Nephron (organoid): ENCODE measurements at regions not wholly inside any gene's neighbourhood (a gene's known extent, or its start where the extent isn't known, plus 50 kb on each side); places are given as distances from the start of the nearest gene placed in this dataset.

Experiments
- H3K27ac Mint-ChIP-seq, 3 experiments: 2 replicates each; pipeline ENCODE4 v1.8.0; 2020; ENCODE audit warnings: mixed read lengths in 3 of 3, mild to moderate bottlenecking in 2 of 3, moderate library complexity in 1 of 3
- H3K27me3 Mint-ChIP-seq: 2 replicates; pipeline ENCODE4 v1.8.0; 2021; ENCODE audit warnings: low read depth, mild to moderate bottlenecking, moderate library complexity, mixed read lengths
- H3K36me3 Mint-ChIP-seq: 2 replicates; pipeline ENCODE4 v1.8.0; 2020; ENCODE audit warnings: low read depth, mixed read lengths
- H3K4me1 Mint-ChIP-seq: 2 replicates; pipeline ENCODE4 v1.8.0; 2020; ENCODE audit warnings: mixed read lengths
- H3K4me3 Mint-ChIP-seq, 3 experiments: 2 replicates each; pipeline ENCODE4 v1.8.0; 2020; ENCODE audit warnings: mild to moderate bottlenecking in 3 of 3, mixed read lengths in 3 of 3, moderate library complexity in 2 of 3
- H3K9me3 Mint-ChIP-seq: 2 replicates; pipeline ENCODE4 v1.8.0; 2020; ENCODE audit warnings: mixed read lengths
- CTCF ChIP-seq, 3 experiments: fragments of 200-600 bp; sonication (generic); IDR thresholded peaks; one replicate each; pipeline ENCODE4 v1.5.0; 2021; ENCODE audit warnings: antibody characterized with exemption in 3 of 3; ENCODE audit not compliant: unreplicated experiment in 3 of 3

- H3K27ac Mint-ChIP-seq = peak overlapping the region in 1 of 3 experiments; percentile 15
- peaks cover 6% of the 10 kb centered on the region for H3K4me1 Mint-ChIP-seq
- peaks cover 2% of the 10 kb centered on the region for H3K27me3 Mint-ChIP-seq
- H3K9me3 Mint-ChIP-seq = no peaks in the 10 kb centered on the region
- no peaks in the 10 kb centered on the region for H3K36me3 Mint-ChIP-seq
- no peak overlapping the region for H3K4me3 Mint-ChIP-seq
- TF ChIP-seq CTCF (IDR thresholded peaks at IDR 0.05; ENCODE audit: unreplicated experiment in 3 of 3) = no peak
Observed at GRCh38 chr11:95307286-95307685, 76.3 kb upstream of the SESN3 start.

- Mint-ChIP-seq H3K4me3 (no peak overlapping the region), H3K36me3 (no peaks in the 10 kb centered on the region), H3K27me3 (peaks cover 4% of the 10 kb centered on the region), H3K9me3 (no peaks in the 10 kb centered on the region), H3K4me1 (peaks cover 6% of the 10 kb centered on the region), H3K27ac (no peak overlapping the region)
- TF ChIP-seq CTCF (IDR thresholded peaks at IDR 0.05; ENCODE audit: unreplicated experiment in 3 of 3) = no peak
Observed at GRCh38 chr11:95306801-95307200, 75.8 kb upstream of the SESN3 start.

- no peak overlapping the region for H3K4me3 Mint-ChIP-seq
- peak overlapping the region in 1 of 3 experiments; percentile 68 for H3K27ac Mint-ChIP-seq
- no peaks in the 10 kb centered on the region for H3K9me3 Mint-ChIP-seq
- no peak for TF ChIP-seq CTCF (IDR thresholded peaks at IDR 0.05; ENCODE audit: unreplicated experiment in 3 of 3)
- peaks cover 4% of the 10 kb centered on the region for H3K27me3 Mint-ChIP-seq
- H3K4me1 Mint-ChIP-seq = peaks cover 6% of the 10 kb centered on the region
- H3K36me3 Mint-ChIP-seq = no peaks in the 10 kb centered on the region
Observed at GRCh38 chr11:95306123-95306522, 75.1 kb upstream of the SESN3 start.

- no peak for TF ChIP-seq CTCF (IDR thresholded peaks at IDR 0.05; ENCODE audit: unreplicated experiment in 3 of 3)
- H3K27ac Mint-ChIP-seq = peak overlapping the region in 1 of 3 experiments; percentile 68
- no peak overlapping the region for H3K4me3 Mint-ChIP-seq
- H3K4me1 Mint-ChIP-seq = peaks cover 9% of the 10 kb centered on the region
- H3K9me3 Mint-ChIP-seq = no peaks in the 10 kb centered on the region
- H3K36me3 Mint-ChIP-seq = no peaks in the 10 kb centered on the region
- peaks cover 4% of the 10 kb centered on the region for H3K27me3 Mint-ChIP-seq
Observed at GRCh38 chr11:95305705-95306104, 74.7 kb upstream of the SESN3 start.

GRCh38 chr11:95304777-95305176 lies 73.8 kb upstream of the SESN3 start:
- Mint-ChIP-seq H3K4me1 (peaks cover 15% of the 10 kb centered on the region), H3K27ac (no peak overlapping the region), H3K4me3 (no peak overlapping the region), H3K36me3 (no peaks in the 10 kb centered on the region), H3K9me3 (no peaks in the 10 kb centered on the region), H3K27me3 (peaks cover 4% of the 10 kb centered on the region)
- no peak for TF ChIP-seq CTCF (IDR thresholded peaks at IDR 0.05; ENCODE audit: unreplicated experiment in 3 of 3)

- Mint-ChIP-seq H3K9me3 (no peaks in the 10 kb centered on the region), H3K4me3 (no peak overlapping the region), H3K36me3 (no peaks in the 10 kb centered on the region), H3K27me3 (peaks cover 4% of the 10 kb centered on the region), H3K4me1 (peaks cover 40% of the 10 kb centered on the region), H3K27ac (peak overlapping the region in 1 of 3 experiments; percentile 13)
- no peak for TF ChIP-seq CTCF (IDR thresholded peaks at IDR 0.05; ENCODE audit: unreplicated experiment in 3 of 3)
Observed at GRCh38 chr11:95302211-95302610, 71.2 kb upstream of the SESN3 start.
